ENCODE measurements at regions not wholly inside any gene's neighbourhood (a gene's known extent, or its start where the extent isn't known, plus 50 kb on each side); places are given as distances from the start of the nearest gene placed in this dataset.

DNA sequence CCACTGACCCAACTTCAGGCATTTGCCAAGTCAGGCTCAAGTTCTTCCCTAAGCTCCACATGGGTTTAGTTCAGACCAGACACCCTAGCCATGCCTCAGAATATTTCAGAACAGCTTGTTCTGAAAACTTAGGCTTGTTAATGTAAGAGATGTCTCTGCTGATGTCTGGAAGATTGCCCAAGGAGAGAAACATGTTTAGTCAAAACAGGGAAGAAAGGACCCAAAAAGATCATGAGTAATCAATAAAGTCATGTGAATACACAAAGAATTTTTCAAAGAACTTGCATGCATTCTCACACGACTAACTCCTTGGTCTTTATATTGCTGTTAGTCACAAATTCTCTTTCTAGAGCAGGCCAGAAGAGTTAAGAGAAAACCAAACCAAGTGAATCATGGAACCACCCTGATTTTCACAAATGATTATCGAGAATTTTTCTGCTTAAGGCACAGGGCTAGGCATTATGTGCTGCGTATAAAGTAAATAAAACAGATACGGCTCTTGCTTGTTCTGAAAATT is 158.1 kb upstream of the HMHB1 start:
- CTCF ChIA-PET, result no interaction called here
- Histone ChIP-seq H3K4me3 (ENCODE audit: low read depth, low read length, poor library complexity, severe bottlenecking) (no peak overlapping the region), H3K9me3 (ENCODE audit: low read depth, low read length, poor library complexity, severe bottlenecking) (no peaks in the 10 kb centered on the region), H3K4me1 (ENCODE audit: insufficient read depth, low read length, poor library complexity, severe bottlenecking) (no peaks in the 10 kb centered on the region), H3K27me3 (replicated peaks; ENCODE audit: insufficient read depth, low read depth, low read length, poor library complexity) (no peaks in the 10 kb centered on the region), H3K36me3 (ENCODE audit: insufficient read depth, low read length, poor library complexity, severe bottlenecking) (no peaks in the 10 kb centered on the region), H3K27ac (ENCODE audit: low read depth, low read length, poor library complexity, severe bottlenecking) (no peak overlapping the region)
- intact Hi-C loops (cut with micrococcal nuclease; ENCODE audit: unreplicated experiment), result no loop called here
- POLR2A ChIA-PET (ENCODE audit: low non-redundant PET), result interaction anchor here (0.7 kb wide), 1 partner anchor 82 kb away, joined by 3 read pairs; no protein-coding TSS in a partner anchor
- no peak for DNase-seq (ENCODE audit: low spot score)
- no peak for TF ChIP-seq EZH2 (IDR thresholded peaks at IDR 0.05; ENCODE audit: borderline replicate concordance, low read depth, low read length, poor library complexity, severe bottlenecking)
- TF ChIP-seq CTCF (conservative IDR thresholded peaks at IDR 0.05; ENCODE audit: low read depth, low read length), result no peak
- BruUV-seq (replicated peaks), result no TSS peak

DNA sequence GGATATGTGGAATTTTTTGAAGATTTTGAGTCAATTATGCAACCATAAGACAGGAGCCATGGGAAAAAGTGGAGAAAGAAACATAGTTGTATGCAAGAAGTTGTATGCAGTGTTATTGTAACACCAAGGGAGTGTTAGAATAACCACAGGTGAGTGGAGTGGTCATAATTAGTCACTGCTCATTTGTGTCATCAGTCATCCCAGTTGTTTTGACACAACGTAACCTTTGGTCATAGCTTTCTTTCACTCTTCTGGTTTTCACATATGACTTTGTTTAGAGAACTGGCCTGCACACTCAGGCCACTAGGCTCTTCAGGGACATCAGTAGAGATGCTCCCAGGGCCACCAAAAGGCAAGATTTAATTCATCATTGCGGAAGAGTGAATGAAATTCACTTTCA is 158.7 kb upstream of the HMHB1 start:
- CTCF ChIA-PET, result no interaction called here
- H3K4me3 ChIP-seq (ENCODE audit: low read depth, low read length, poor library complexity, severe bottlenecking), result no peak overlapping the region
- H3K27me3 ChIP-seq (replicated peaks; ENCODE audit: insufficient read depth, low read depth, low read length, poor library complexity), result no peaks in the 10 kb centered on the region
- POLR2A ChIA-PET (ENCODE audit: low non-redundant PET), result interaction anchor here (0.7 kb wide), 1 partner anchor 82 kb away, joined by 3 read pairs; no protein-coding TSS in a partner anchor
- no peaks in the 10 kb centered on the region for H3K36me3 ChIP-seq (ENCODE audit: insufficient read depth, low read length, poor library complexity, severe bottlenecking)
- DNase-seq (ENCODE audit: low spot score), result no peak
- H3K27ac ChIP-seq (ENCODE audit: low read depth, low read length, poor library complexity, severe bottlenecking), result no peak overlapping the region
- intact Hi-C loops (cut with micrococcal nuclease; ENCODE audit: unreplicated experiment), result no loop called here
- H3K4me1 ChIP-seq (ENCODE audit: insufficient read depth, low read length, poor library complexity, severe bottlenecking), result no peaks in the 10 kb centered on the region
- H3K9me3 ChIP-seq (ENCODE audit: low read depth, low read length, poor library complexity, severe bottlenecking), result no peaks in the 10 kb centered on the region
- BruUV-seq (replicated peaks), result no TSS peak
- TF ChIP-seq EZH2 (IDR thresholded peaks at IDR 0.05; ENCODE audit: borderline replicate concordance, low read depth, low read length, poor library complexity, severe bottlenecking) (no peak), CTCF (conservative IDR thresholded peaks at IDR 0.05; ENCODE audit: low read depth, low read length) (no peak)

DNA sequence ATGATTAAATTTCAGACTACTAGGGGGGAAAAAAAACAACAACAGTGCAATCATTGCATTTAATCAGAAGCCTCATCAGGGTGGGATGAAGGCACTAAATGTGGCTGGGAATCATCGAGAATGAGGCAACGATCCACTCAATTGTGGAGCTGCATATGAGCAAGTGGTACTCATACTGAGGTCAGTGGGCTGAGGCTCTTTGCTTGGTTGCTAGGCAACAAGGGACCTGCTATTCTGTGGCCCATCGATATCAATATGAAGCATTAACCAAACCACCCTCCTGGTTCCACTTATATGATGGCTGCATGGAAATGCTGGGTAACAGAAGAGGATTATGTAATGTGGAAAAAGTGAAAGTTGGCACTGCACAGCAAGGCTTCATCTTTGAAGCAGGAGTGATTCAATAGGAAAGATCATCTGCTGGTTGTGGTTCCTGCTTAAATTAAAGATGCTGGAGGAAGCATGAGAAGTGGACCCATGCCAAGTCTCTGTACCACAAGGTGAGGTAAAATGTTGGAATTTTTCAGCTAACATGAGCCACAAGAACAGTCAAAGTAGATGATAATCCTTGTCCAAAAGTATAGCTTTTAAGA is 159.8 kb upstream of the HMHB1 start:
- Histone ChIP-seq H3K4me1 (ENCODE audit: insufficient read depth, low read length, poor library complexity, severe bottlenecking) (no peaks in the 10 kb centered on the region), H3K27ac (ENCODE audit: low read depth, low read length, poor library complexity, severe bottlenecking) (no peak overlapping the region), H3K36me3 (ENCODE audit: insufficient read depth, low read length, poor library complexity, severe bottlenecking) (no peaks in the 10 kb centered on the region), H3K27me3 (replicated peaks; ENCODE audit: insufficient read depth, low read depth, low read length, poor library complexity) (no peaks in the 10 kb centered on the region), H3K9me3 (ENCODE audit: low read depth, low read length, poor library complexity, severe bottlenecking) (no peaks in the 10 kb centered on the region), H3K4me3 (ENCODE audit: low read depth, low read length, poor library complexity, severe bottlenecking) (no peak overlapping the region)
- ChIA-PET CTCF (no interaction called here), POLR2A (ENCODE audit: low non-redundant PET) (no interaction called here)
- no TSS peak for BruUV-seq (replicated peaks)
- no peak for TF ChIP-seq EZH2 (IDR thresholded peaks at IDR 0.05; ENCODE audit: borderline replicate concordance, low read depth, low read length, poor library complexity, severe bottlenecking)
- TF ChIP-seq CTCF (conservative IDR thresholded peaks at IDR 0.05; ENCODE audit: low read depth, low read length), result no peak
- no peak for DNase-seq (ENCODE audit: low spot score)
- intact Hi-C loops (cut with micrococcal nuclease; ENCODE audit: unreplicated experiment), result no loop called here
